Esophagus muscularis mucosa (tissue), 4 donors: ENCODE measurements at regions not wholly inside any gene's neighbourhood (a gene's known extent, or its start where the extent isn't known, plus 50 kb on each side); places are given as distances from the start of the nearest gene placed in this dataset.

ENCODE experiments used
- CTCF ChIP-seq, 3 experiments: fragments of 200-600 bp in 2 of 3; fragments of 450-650 bp in 1 of 3; sonication (generic) in 2 of 3; IDR thresholded peaks; one replicate each; pipeline ENCODE4 v1.5.1; 2017 to 2019; ENCODE audit warnings: antibody characterized with exemption in 3 of 3, mild to moderate bottlenecking in 2 of 3, moderate library complexity in 1 of 3
- EP300 ChIP-seq: sonication (generic); formaldehyde crosslinking; IDR thresholded peaks from one replicate; pipeline ENCODE4 v1.6.1; 2017; ENCODE audit warnings: antibody characterized with exemption
- POLR2A ChIP-seq: fragments of 450-650 bp; IDR thresholded peaks from one replicate; pipeline ENCODE4 v1.6.1; 2017; ENCODE audit warnings: antibody characterized with exemption, moderate library complexity, mild to moderate bottlenecking, low read depth

- TF ChIP-seq CTCF (IDR thresholded peaks at IDR 0.05) (no peak), POLR2A (no peak), EP300 (no peak)
Measured at GRCh38 chr19:28322945-28323344, 890.0 kb downstream of the UQCRFS1 start.
